ENCODE measurements at regions not wholly inside any gene's neighbourhood (a gene's known extent, or its start where the extent isn't known, plus 50 kb on each side); places are given as distances from the start of the nearest gene placed in this dataset.

DNA sequence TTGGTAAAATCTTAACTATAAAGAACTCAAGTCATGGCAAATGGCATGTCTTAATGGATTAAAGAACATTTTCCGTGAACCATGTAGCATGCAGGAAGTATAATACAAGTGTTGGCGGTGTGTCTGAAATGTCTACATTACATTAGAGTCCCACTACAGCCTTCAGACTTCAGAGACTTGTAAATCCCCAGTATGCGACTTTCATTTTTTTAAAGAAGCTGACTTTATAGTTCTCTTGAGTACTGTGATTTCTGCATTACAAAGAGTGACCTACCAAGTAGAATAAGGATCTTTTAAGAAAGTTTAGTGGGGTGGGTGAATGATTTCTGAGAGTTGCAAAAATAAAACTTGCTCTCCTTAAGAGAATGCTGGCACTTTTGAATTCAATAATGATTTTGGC, 140.7 kb upstream of the FN1 start (continued):
- TF ChIP-seq, protein P1, sequence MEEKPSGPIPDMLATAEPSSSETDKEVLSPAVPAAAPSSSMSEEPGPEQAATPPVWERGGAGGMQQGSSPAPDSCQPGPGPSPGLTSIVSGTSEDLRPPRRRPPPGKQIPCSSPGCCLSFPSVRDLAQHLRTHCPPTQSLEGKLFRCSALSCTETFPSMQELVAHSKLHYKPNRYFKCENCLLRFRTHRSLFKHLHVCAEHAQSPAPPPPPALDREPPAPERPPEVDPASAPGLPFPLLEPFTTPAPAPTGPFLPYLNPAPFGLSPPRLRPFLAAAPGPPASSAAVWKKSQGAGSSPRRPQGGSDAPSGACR (CRISPR knock-in tag; IDR thresholded peaks at IDR 0.05) = no peak

DNA sequence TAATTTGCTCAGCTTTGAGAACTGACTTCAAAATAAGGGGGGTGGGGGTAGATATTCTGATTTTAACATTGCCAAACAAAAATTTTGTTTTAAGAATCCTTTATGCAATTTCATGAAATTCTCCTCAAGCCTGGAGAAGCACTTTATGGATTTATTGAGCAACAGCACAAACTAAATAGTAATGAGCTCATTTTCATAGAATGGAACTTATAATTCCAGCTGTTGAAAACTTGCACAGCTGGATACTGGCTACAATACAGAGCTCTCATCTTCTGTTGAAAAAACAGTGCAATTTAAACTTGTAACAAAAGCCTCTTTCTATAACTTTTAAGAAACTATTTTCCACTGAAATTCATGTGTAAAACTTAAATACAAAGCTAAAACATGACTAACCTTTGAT, 137.6 kb upstream of the FN1 start:
- CTCF ChIA-PET (ENCODE audit: low intra/inter-chr PET ratio, low total read pairs) = no interaction called here
- FAIRE-seq = no peak
- TF ChIP-seq NPAS2 (CRISPR knock-in tag; IDR thresholded peaks at IDR 0.05; ENCODE audit: borderline replicate concordance) = no peak
- no peak for TF ChIP-seq ZNF709 (CRISPR knock-in tag; IDR thresholded peaks at IDR 0.05)
- no peak for TF ChIP-seq ZNF260 (CRISPR knock-in tag; IDR thresholded peaks at IDR 0.05; ENCODE audit: borderline replicate concordance, low read depth)
- TF ChIP-seq ZNF883 (CRISPR knock-in tag; IDR thresholded peaks at IDR 0.05; ENCODE audit: not compliant biosample characterization) = no peak
- no peak for TF ChIP-seq KAT2B (IDR thresholded peaks at IDR 0.05; ENCODE audit: borderline replicate concordance, low read depth, low read length)
- TF ChIP-seq ZFAT (CRISPR knock-in tag; conservative IDR thresholded peaks at IDR 0.05) = no peak
- TF ChIP-seq ZNF3 (CRISPR knock-in tag; IDR thresholded peaks at IDR 0.05) = no peak
- no peak for TF ChIP-seq ZNF354B (CRISPR knock-in tag; IDR thresholded peaks at IDR 0.05)
- TF ChIP-seq GPN1 (CRISPR knock-in tag; IDR thresholded peaks at IDR 0.05; ENCODE audit: borderline replicate concordance) = no peak
- TF ChIP-seq, protein P2, sequence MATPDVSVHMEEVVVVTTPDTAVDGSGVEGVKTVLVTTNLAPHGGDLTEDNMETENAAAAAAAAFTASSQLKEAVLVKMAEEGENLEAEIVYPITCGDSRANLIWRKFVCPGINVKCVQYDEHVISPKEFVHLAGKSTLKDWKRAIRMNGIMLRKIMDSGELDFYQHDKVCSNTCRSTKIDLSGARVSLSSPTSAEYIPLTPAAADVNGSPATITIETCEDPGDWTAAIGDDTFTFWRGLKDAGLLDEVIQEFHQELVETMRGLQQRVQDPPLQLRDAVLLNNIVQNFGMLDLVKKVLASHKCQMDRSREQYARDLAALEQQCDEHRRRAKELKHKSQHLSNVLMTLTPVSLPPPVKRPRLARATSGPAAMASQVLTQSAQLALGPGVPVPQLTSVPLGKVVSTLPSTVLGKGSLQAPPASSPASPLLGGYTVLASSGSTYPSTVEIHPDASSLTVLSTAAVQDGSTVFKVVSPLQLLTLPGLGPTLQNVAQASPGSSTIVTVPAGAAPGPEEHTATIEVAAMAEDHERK (CRISPR knock-in tag; IDR thresholded peaks at IDR 0.05; ENCODE audit: low read depth) = no peak

More for the DNA sequence above, 137.6 kb upstream of the FN1 start:
- ATAC-seq (no peak), DNase-seq (ENCODE audit: low spot score) (no peak)
- H3K27me3 ChIP-seq (ENCODE audit: control insufficient read depth in 1 of 2, insufficient read depth in 2 of 2, low read length in 2 of 2) = no peaks in the 10 kb centered on the region
- no peaks in the 10 kb centered on the region for H3K36me3 ChIP-seq (replicated peaks in 1 of 2; ENCODE audit: control insufficient read depth in 1 of 2, insufficient read depth in 2 of 2, low read length in 2 of 2)
- H3K4me2 ChIP-seq (ENCODE audit: low read depth, low read length) = no peak overlapping the region
- no peaks in the 10 kb centered on the region for H3K79me2 ChIP-seq (ENCODE audit: insufficient read depth, low read length)
- peaks cover 7% of the 10 kb centered on the region for H3K4me1 ChIP-seq (ENCODE audit: insufficient read depth, low read length)
- H4K20me1 ChIP-seq (ENCODE audit: insufficient read depth, low read length) = no peaks in the 10 kb centered on the region
- no peak overlapping the region for H3K4me3 ChIP-seq (replicated peaks in 1 of 3; ENCODE audit: insufficient read depth in 1 of 3, low read depth in 2 of 3, low read length in 3 of 3)
- no TSS peak for BruUV-seq (replicated peaks)
- in situ Hi-C loops (cut with HindIII; ENCODE audit: extremely low pct_ligation_motif_present, low pct_unique_long_range_greater_than_20kb) (no loop called here), intact Hi-C loops (cut with micrococcal nuclease; ENCODE audit: unreplicated experiment) (no loop called here)
- POLR2A ChIA-PET = no interaction called here
- no peaks in the 10 kb centered on the region for H3K9me3 ChIP-seq (ENCODE audit: low read length)
- H3K9ac ChIP-seq (ENCODE audit: insufficient read depth, low read depth, low read length) = no peak overlapping the region
- no peak overlapping the region for H2AFZ ChIP-seq (ENCODE audit: low read length)
- no peak overlapping the region for H3K27ac ChIP-seq (ENCODE audit: extremely low read length, insufficient read depth, low read length)

Measured in HepG2 (cell line).